SK-N-SH (cell line): ENCODE measurements at regions not wholly inside any gene's neighbourhood (a gene's known extent, or its start where the extent isn't known, plus 50 kb on each side); places are given as distances from the start of the nearest gene placed in this dataset.
"Not testable (repeated sequence)": the region's sequence is repeated elsewhere in the genome, so short reads cannot be mapped to it uniquely, and the experiment has no call there.

Experiments
- CTCF ChIA-PET: fragments of 300-600, 350-600 bp; formaldehyde crosslinking; extraction: SDS; loops from one replicate; lab custom pipeline; 2021; lab: Yijun Ruan, JAX
- POLR2A ChIA-PET: fragments of 350-600 bp; sonication (Branson Sonifier 250); formaldehyde crosslinking; extraction: SDS; loops from one replicate; lab custom pipeline; 2020; ENCODE audit warnings: antibody characterized with exemption, inconsistent platforms; lab: Yijun Ruan, JAX
- DNase-seq: peaks from one replicate; pipeline ENCODE4 v3.0.0; 2012
- H2AFZ ChIP-seq: fragments of 200-600 bp; sonication (generic); 2 replicates; pipeline ENCODE4 v1.8.1; 2016; ENCODE audit warnings: antibody characterized with exemption, mild to moderate bottlenecking, low read depth
- H3F3A ChIP-seq: fragments of 200-600 bp; sonication (generic); replicated peaks from 2 replicates; pipeline ENCODE3; 2016; ENCODE audit warnings: antibody characterized with exemption, mild to moderate bottlenecking; ENCODE audit not compliant: insufficient read depth
- H3K27ac ChIP-seq, 2 experiments: fragments of 200-500 bp in 1 of 2; fragments of 200-600 bp in 1 of 2; sonication (Bioruptor generic) in 1 of 2; sonication (generic), shearing (Covaris generic) in 1 of 2; 2 replicates each; pipeline versions ENCODE4 v1.5.1 to v1.6.1; 2014 to 2016; ENCODE audit warnings: low read depth in 2 of 2, inconsistent platforms in 1 of 2, low read length in 1 of 2, mild to moderate bottlenecking in 1 of 2, mixed read lengths in 1 of 2
- H3K27me3 ChIP-seq: fragments of 200-600 bp; sonication (generic), shearing (Covaris generic); 2 replicates; pipeline ENCODE4 v1.6.1; 2016; ENCODE audit warnings: mixed run types; ENCODE audit not compliant: insufficient read depth
- H3K36me3 ChIP-seq, 2 experiments: fragments of 200-500 bp in 1 of 2; fragments of 200-600 bp in 1 of 2; sonication (Bioruptor generic) in 1 of 2; sonication (generic) in 1 of 2; replicated peaks in 1 of 2; 2 replicates each; pipeline versions ENCODE3 to v1.5.1; 2014 to 2016; ENCODE audit warnings: low read length in 1 of 2, mild to moderate bottlenecking in 1 of 2; ENCODE audit not compliant: insufficient read depth in 2 of 2, control insufficient read depth in 1 of 2
- H3K4me1 ChIP-seq, 2 experiments: fragments of 200-500 bp in 1 of 2; fragments of 200-600 bp in 1 of 2; sonication (Bioruptor generic) in 1 of 2; sonication (generic), shearing (Covaris generic) in 1 of 2; 2 replicates each; pipeline versions ENCODE4 v1.5.1 to v1.6.1; 2014 to 2016; ENCODE audit warnings: low read depth in 1 of 2, low read length in 1 of 2, mixed run types in 1 of 2; ENCODE audit not compliant: insufficient read depth in 2 of 2, control insufficient read depth in 1 of 2
- H3K4me2 ChIP-seq: fragments of 200-600 bp; sonication (generic), shearing (Covaris generic); 2 replicates; pipeline ENCODE4 v1.6.1; 2017; ENCODE audit warnings: mixed run types
- H3K4me3 ChIP-seq, 2 experiments: fragments of 200-500 bp in 1 of 2; fragments of 200-600 bp in 1 of 2; sonication (Bioruptor generic) in 1 of 2; sonication (generic), shearing (Covaris generic) in 1 of 2; 2 replicates each; pipeline versions ENCODE4 v1.5.1 to v1.8.1; 2014 to 2016; ENCODE audit warnings: low read depth in 2 of 2, inconsistent platforms in 1 of 2, low read length in 1 of 2, mild to moderate bottlenecking in 1 of 2, mixed read lengths in 1 of 2, moderate library complexity in 1 of 2
- H3K79me2 ChIP-seq: fragments of 200-600 bp; sonication (generic); 2 replicates; pipeline ENCODE4 v1.8.1; 2017; ENCODE audit warnings: mild to moderate bottlenecking; ENCODE audit not compliant: insufficient read depth
- H3K9ac ChIP-seq: fragments of 200-600 bp; sonication (generic); 2 replicates; pipeline ENCODE4 v1.6.1; 2017; ENCODE audit warnings: mixed run types
- H3K9me2 ChIP-seq: fragments of 200-600 bp; sonication (generic); 2 replicates; pipeline ENCODE4 v1.6.1; 2017; ENCODE audit warnings: mixed run types
- H3K9me3 ChIP-seq: fragments of 200-600 bp; sonication (generic); 2 replicates; pipeline ENCODE4 v1.6.1; 2017; ENCODE audit warnings: mixed run types, mild to moderate bottlenecking, moderate library complexity
- H4K20me1 ChIP-seq: fragments of 200-600 bp; sonication (generic); 2 replicates; pipeline ENCODE4 v1.6.1; 2017; ENCODE audit warnings: mild to moderate bottlenecking, mixed run types; ENCODE audit not compliant: insufficient read depth
- JUND ChIP-seq: IDR thresholded peaks from 2 replicates; pipeline ENCODE4 v1.4.0; 2012
- TCF12 ChIP-seq: IDR thresholded peaks from 2 replicates; pipeline ENCODE4 v1.4.0; 2012
- WGBS: methylation state at CpG from one replicate; pipeline ENCODE4 v1.1.6; 2017; ENCODE audit warnings: low lambda C conversion rate; 5-methylcytosine and 5-hydroxymethylcytosine counted together

- POLR2A ChIA-PET, H3K36me3 ChIP-seq, H3K9ac ChIP-seq, H3F3A ChIP-seq, CTCF ChIA-PET, H3K4me1 ChIP-seq, H3K9me2 ChIP-seq, H3K4me3 ChIP-seq, H3K79me2 ChIP-seq, H4K20me1 ChIP-seq, H3K9me3 ChIP-seq, H3K27ac ChIP-seq, H3K27me3 ChIP-seq, H3K4me2 ChIP-seq, DNase-seq, H2AFZ ChIP-seq: not testable (repeated sequence)
- peak; percentile 22; the same call in 1 of the 2 replicates for TF ChIP-seq TCF12
- peak; percentile 19; the same call in 1 of the 2 replicates for TF ChIP-seq JUND
- WGBS = 8% methylated on average over 1 of the region's 2 CpGs
Observed at GRCh38 chr2:87318814-87319491, 297.3 kb upstream of the PLGLB1 start.

DNA sequence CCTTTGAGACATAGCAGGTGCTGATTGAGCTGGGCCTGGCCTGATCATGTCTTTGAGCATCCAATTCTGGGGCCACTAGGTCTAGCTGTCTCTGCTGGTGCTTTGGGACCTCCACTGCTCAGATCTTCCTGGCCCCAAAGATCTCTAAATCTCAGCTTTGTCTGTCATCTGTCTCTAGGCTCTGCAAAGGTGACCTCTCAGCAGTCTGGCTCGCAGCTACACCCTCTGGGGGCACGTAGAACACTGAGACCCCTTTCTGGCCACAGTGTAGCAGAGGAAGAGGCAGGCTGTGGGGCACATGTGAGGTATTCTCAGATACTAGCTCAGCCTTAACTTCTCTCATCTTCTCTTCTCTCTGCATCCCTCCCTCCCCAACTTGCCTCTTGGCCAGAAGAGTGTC, 298.1 kb upstream of the PLGLB1 start:
- no CpG with 5 or more reads among the region's 2 CpGs for WGBS
- H3K9me3 ChIP-seq, DNase-seq, CTCF ChIA-PET, H4K20me1 ChIP-seq, H3K36me3 ChIP-seq, H3K79me2 ChIP-seq, H3F3A ChIP-seq, H3K9me2 ChIP-seq, POLR2A ChIA-PET, H3K4me2 ChIP-seq, H2AFZ ChIP-seq, H3K27me3 ChIP-seq, H3K4me1 ChIP-seq, H3K27ac ChIP-seq, H3K4me3 ChIP-seq, H3K9ac ChIP-seq: not testable (repeated sequence)

DNA sequence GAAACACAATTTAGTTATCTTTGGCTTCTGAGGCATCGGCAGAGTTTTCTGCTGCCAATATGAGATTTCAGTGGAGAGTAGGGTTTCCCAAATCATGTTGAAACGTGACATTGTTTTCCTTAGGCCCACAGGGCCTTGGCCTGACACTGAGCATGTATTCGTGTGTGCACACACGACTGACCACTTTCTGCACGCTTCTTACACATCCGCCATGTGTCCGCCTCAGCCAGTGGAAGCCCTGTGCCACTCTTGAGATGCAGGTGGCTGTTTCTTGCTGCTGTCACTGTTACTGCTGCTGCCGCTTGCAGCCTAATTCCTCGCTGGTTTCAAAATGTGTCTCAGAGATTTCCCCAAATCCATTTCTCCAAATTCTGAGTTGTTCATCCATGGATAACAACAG, 299.6 kb upstream of the PLGLB1 start:
- DNase-seq, H3K4me3 ChIP-seq, H2AFZ ChIP-seq, H3K9me2 ChIP-seq, POLR2A ChIA-PET, H3K4me1 ChIP-seq, H3K36me3 ChIP-seq, H3F3A ChIP-seq, CTCF ChIA-PET, H4K20me1 ChIP-seq, H3K79me2 ChIP-seq, H3K9ac ChIP-seq, H3K4me2 ChIP-seq, H3K27ac ChIP-seq, H3K9me3 ChIP-seq, H3K27me3 ChIP-seq: not testable (repeated sequence)
- WGBS = 81% methylated on average over 6 of the region's 9 CpGs

DNA sequence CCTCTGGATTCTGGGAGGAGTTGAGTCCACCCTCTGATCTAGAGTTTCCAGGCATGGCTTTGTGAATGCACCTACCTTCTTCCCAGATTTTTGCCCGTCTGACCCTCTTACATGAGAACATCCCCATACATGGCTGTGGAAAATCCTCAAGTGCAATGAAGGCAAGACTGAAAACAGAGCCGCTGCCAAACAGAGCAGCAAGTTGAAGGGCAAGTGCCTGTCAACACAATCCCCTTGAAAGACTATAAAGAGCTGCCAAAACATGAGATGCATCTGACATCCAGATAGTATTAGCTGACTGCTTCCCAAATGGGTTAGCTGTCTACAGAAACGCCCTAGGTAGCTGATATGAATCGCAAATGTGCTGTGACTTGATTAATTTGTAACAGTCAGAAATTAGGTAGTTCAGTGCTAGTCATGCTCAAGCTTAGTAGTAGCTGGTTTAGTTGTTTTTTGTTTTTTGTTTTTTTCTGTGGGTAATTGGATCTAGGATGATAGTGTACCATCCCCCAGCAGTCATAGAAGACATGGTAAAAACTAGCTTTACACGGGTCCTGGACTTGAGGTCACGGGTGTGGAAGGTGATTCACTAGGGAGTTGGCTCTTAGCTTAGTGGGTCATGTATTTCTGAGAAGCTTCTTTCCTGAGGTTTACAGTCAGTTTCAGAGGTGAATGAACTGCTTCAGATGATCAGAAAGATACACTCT, 302.8 kb upstream of the PLGLB1 start:
- CTCF ChIA-PET, H3K9me3 ChIP-seq, H3K9me2 ChIP-seq, H3K79me2 ChIP-seq, H2AFZ ChIP-seq, H4K20me1 ChIP-seq, POLR2A ChIA-PET, DNase-seq, H3K4me3 ChIP-seq, H3K36me3 ChIP-seq, H3K27me3 ChIP-seq, H3K9ac ChIP-seq, H3F3A ChIP-seq, H3K4me1 ChIP-seq: not testable (repeated sequence)
- Histone ChIP-seq H3K4me2 (peak overlapping the region; percentile 50), H3K27ac (peak overlapping the region; percentile 47 to 71; a peak in 3 of 4 replicates)
- WGBS = 41% methylated on average over 5 of the region's 6 CpGs

DNA sequence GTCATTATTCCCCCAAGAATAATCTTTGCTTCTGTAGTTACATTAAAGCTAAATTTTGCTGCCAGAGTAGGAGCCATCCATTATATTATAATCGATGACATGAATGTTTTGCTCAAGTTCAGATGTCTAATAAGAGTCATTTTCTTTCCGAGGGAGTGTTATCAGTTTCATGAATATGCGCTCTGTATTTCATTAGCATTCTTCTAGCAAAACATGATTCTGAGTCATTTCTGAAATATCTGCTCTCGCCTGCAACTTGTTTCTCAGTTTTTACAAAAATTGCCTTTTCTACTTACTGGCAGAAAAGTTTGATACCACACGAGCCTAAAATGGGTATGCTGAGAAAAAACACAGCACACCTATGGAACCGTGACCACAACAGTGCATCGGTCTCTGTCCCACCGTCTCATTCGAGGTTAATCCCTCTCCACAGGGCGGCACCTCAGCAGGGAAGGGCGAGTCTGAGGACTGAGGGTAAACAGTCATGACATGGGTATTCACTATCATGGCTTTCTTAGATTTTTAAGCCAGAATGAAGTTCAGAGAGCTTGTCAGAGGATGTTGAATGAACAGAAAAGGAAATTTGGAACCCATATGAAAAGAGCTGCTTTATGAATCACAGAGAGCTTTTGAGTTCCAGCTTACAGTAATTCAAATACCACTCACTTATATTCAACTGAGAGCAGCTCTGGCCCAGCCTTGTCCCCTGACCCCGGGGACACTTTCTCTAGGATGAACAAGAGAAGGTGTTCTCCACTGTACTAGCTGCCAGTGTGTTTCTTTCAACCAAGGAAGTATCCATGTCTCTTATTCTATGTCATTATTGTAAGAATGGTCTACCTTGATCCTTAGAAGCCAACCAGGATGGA, 303.6 kb upstream of the PLGLB1 start:
- H3K27ac ChIP-seq = peak overlapping the region; percentile 55 to 64; a peak in 3 of 4 replicates
- CTCF ChIA-PET = not testable (repeated sequence)
- 26% methylated on average over 3 of the region's 12 CpGs for WGBS

GRCh38 chr2:87325911-87326294, 304.3 kb upstream of the PLGLB1 start:
- CTCF ChIA-PET, H3K79me2 ChIP-seq, H3K9me3 ChIP-seq, H4K20me1 ChIP-seq, H3K27me3 ChIP-seq, H3K4me1 ChIP-seq, H3F3A ChIP-seq, H3K36me3 ChIP-seq, H3K9ac ChIP-seq, DNase-seq, H3K4me3 ChIP-seq, H3K9me2 ChIP-seq, H2AFZ ChIP-seq, POLR2A ChIA-PET: not testable (repeated sequence)
- Histone ChIP-seq H3K27ac (peak overlapping the region; percentile 55 to 64; a peak in 3 of 4 replicates), H3K4me2 (0 out of 2 replicates have a peak overlapping the region, but pooled peaks have one; percentile 24)
- WGBS = 96% methylated on average over 2 of the region's 2 CpGs

More for the DNA sequence above, 303.6 kb upstream of the PLGLB1 start:
- H3K9me3 ChIP-seq, H3K27me3 ChIP-seq, POLR2A ChIA-PET, H3K36me3 ChIP-seq, H3K4me1 ChIP-seq, H3K79me2 ChIP-seq, H3K9me2 ChIP-seq, H3F3A ChIP-seq, H3K9ac ChIP-seq, H4K20me1 ChIP-seq, H3K4me3 ChIP-seq, DNase-seq, H2AFZ ChIP-seq: not testable (repeated sequence)
- 0 out of 2 replicates have a peak overlapping the region, but pooled peaks have one; percentile 24 for H3K4me2 ChIP-seq
